HG02798 (cell line): ENCODE measurements at regions not wholly inside any gene's neighbourhood (a gene's known extent, or its start where the extent isn't known, plus 50 kb on each side); places are given as distances from the start of the nearest gene placed in this dataset.

ENCODE experiments used
- ATAC-seq: cut with Tn5 transposase; IDR thresholded peaks from one replicate; pipeline ENCODE4 v1.9.1; 2021; ENCODE audit warnings: mild to moderate bottlenecking; ENCODE audit not compliant: unreplicated experiment, poor library complexity

- ATAC-seq: no peak
Observed at GRCh38 chr20:39898467-39898852, 790.6 kb downstream of the MAFB start.

GRCh38 chr20:39897781-39898466, 791.1 kb downstream of the MAFB start:
- no peak for ATAC-seq

- no peak for ATAC-seq
Observed at GRCh38 chr20:39897058-39897457, 792.0 kb downstream of the MAFB start.

GRCh38 chr20:39894067-39894466, 795.0 kb downstream of the MAFB start:
- no peak for ATAC-seq

GRCh38 chr20:39893003-39893685, 795.9 kb downstream of the MAFB start:
- ATAC-seq: no peak

GRCh38 chr20:39890697-39891096, 798.3 kb downstream of the MAFB start:
- no peak for ATAC-seq

GRCh38 chr20:39888310-39888709, 800.7 kb downstream of the MAFB start:
- ATAC-seq: no peak

- no peak for ATAC-seq
Observed at GRCh38 chr20:39886650-39887190, 802.3 kb downstream of the MAFB start.

GRCh38 chr20:39885975-39886649, 802.9 kb downstream of the MAFB start:
- no peak for ATAC-seq

- no peak for ATAC-seq
Observed at GRCh38 chr20:39882806-39883205, 806.2 kb downstream of the MAFB start.

GRCh38 chr20:39880890-39881289, 808.1 kb downstream of the MAFB start:
- no peak for ATAC-seq

- no peak for ATAC-seq
Observed at GRCh38 chr20:39879296-39879695, 809.7 kb downstream of the MAFB start.

- no peak for ATAC-seq
Observed at GRCh38 chr20:39878809-39879208, 810.2 kb downstream of the MAFB start.

GRCh38 chr20:39878320-39878719, 810.7 kb downstream of the MAFB start:
- no peak for ATAC-seq

- no peak for ATAC-seq
Observed at GRCh38 chr20:39877788-39878187, 811.2 kb downstream of the MAFB start.

GRCh38 chr20:39876976-39877635, 811.9 kb downstream of the MAFB start:
- no peak for ATAC-seq

- no peak for ATAC-seq
Observed at GRCh38 chr20:39875492-39876110, 813.4 kb downstream of the MAFB start.

GRCh38 chr20:39874049-39874893, 814.8 kb downstream of the MAFB start:
- peak; percentile 82 for ATAC-seq

GRCh38 chr20:39873286-39873685, 815.8 kb downstream of the MAFB start:
- no peak for ATAC-seq
